Keratinocyte (primary cell): ENCODE measurements at regions not wholly inside any gene's neighbourhood (a gene's known extent, or its start where the extent isn't known, plus 50 kb on each side); places are given as distances from the start of the nearest gene placed in this dataset.

Source experiments
- DNase-seq: peaks from one replicate; pipeline ENCODE4 v3.0.0-alpha.2; 2011; ENCODE audit warnings: low read depth, missing footprints, low spot score
- FAIRE-seq: peaks from 2 replicates; lab custom pipeline; 2011; peaks lifted over from hg19 to GRCh38; lab: Jason Lieb, UNC
- H2AFZ ChIP-seq: 2 replicates; pipeline ENCODE4 v1.6.0; 2012; ENCODE audit warnings: low read length, control low read depth, inconsistent platforms; ENCODE audit not compliant: control insufficient read depth
- H3K27ac ChIP-seq: 2 replicates; pipeline ENCODE4 v1.5.1; 2011; ENCODE audit warnings: low read length; ENCODE audit not compliant: control insufficient read depth, insufficient read depth
- H3K27me3 ChIP-seq: 3 replicates; pipeline ENCODE4 v1.6.0; 2011; ENCODE audit warnings: low read length; ENCODE audit not compliant: control insufficient read depth, insufficient read depth; ENCODE audit errors: extremely low read depth
- H3K36me3 ChIP-seq, 2 experiments: 2 replicates in 1 of 2; 3 replicates in 1 of 2; pipeline ENCODE4 v1.5.1; 2011; ENCODE audit warnings: low read length in 2 of 2, mild to moderate bottlenecking in 1 of 2; ENCODE audit not compliant: control insufficient read depth in 2 of 2, insufficient read depth in 2 of 2; ENCODE audit errors: extremely low read depth in 1 of 2
- H3K4me1 ChIP-seq: 3 replicates; pipeline ENCODE4 v1.5.1; 2011; ENCODE audit warnings: low read length; ENCODE audit not compliant: control insufficient read depth, insufficient read depth; ENCODE audit errors: extremely low read depth
- H3K4me2 ChIP-seq: 3 replicates; pipeline ENCODE4 v1.6.0; 2011; ENCODE audit warnings: low read depth, low read length; ENCODE audit not compliant: control insufficient read depth, insufficient read depth; ENCODE audit errors: extremely low read depth
- H3K4me3 ChIP-seq, 3 experiments: fragments of 200-600 bp in 1 of 3; sonication (generic) in 1 of 3; 2 replicates in 2 of 3; 3 replicates in 1 of 3; pipeline ENCODE4 v1.5.1; 2011 to 2016; ENCODE audit warnings: low read length in 3 of 3, mild to moderate bottlenecking in 3 of 3, control low read depth in 2 of 3, inconsistent platforms in 1 of 3, low read depth in 1 of 3, mixed read lengths in 1 of 3, mixed run types in 1 of 3, moderate library complexity in 1 of 3; ENCODE audit not compliant: control insufficient read depth in 2 of 3, insufficient read depth in 2 of 3; ENCODE audit errors: extremely low read depth in 1 of 3
- H3K79me2 ChIP-seq: 2 replicates; pipeline ENCODE4 v1.6.0; 2012; ENCODE audit warnings: low read length; ENCODE audit not compliant: control insufficient read depth, insufficient read depth
- H3K9ac ChIP-seq: 3 replicates; pipeline ENCODE4 v1.6.0; 2011; ENCODE audit warnings: low read length; ENCODE audit not compliant: control insufficient read depth, insufficient read depth; ENCODE audit errors: extremely low read depth
- H3K9me1 ChIP-seq: 3 replicates; pipeline ENCODE4 v1.6.0; 2011; ENCODE audit warnings: low read length; ENCODE audit not compliant: control insufficient read depth, insufficient read depth; ENCODE audit errors: extremely low read depth
- H3K9me3 ChIP-seq: 2 replicates; pipeline ENCODE4 v1.5.1; 2012; ENCODE audit warnings: low read depth, low read length; ENCODE audit not compliant: control insufficient read depth
- H4K20me1 ChIP-seq: 3 replicates; pipeline ENCODE4 v1.6.0; 2011; ENCODE audit warnings: low read length; ENCODE audit not compliant: control insufficient read depth, insufficient read depth; ENCODE audit errors: extremely low read depth
- EZH2 ChIP-seq: IDR thresholded peaks from one replicate; pipeline ENCODE4 v1.6.1; 2012; ENCODE audit warnings: inconsistent platforms, mild to moderate bottlenecking, low read length, moderate library complexity
- dilution Hi-C: fragments of 300-500 bp; cut with MboI; formaldehyde crosslinking; loops from one replicate; pipeline ENCODE4 v1.7.0; 2020; ENCODE audit warnings: low sequenced_read_pairs; ENCODE audit not compliant: extremely low pct_ligation_motif_present
- TF ChIP-seq, protein P1 (sequence below), 3 experiments: IDR thresholded peaks in 1 of 3; conservative IDR thresholded peaks in 1 of 3; optimal IDR thresholded peaks in 1 of 3; 2 replicates in 2 of 3; 3 replicates in 1 of 3; pipeline versions ENCODE3 to v1.5.1; 2011; ENCODE audit warnings: low read length in 3 of 3, mild to moderate bottlenecking in 3 of 3, moderate library complexity in 2 of 3, control low read depth in 1 of 3, inconsistent platforms in 1 of 3; ENCODE audit not compliant: insufficient read depth in 2 of 3; ENCODE audit errors: extremely low read depth in 1 of 3

DNA sequence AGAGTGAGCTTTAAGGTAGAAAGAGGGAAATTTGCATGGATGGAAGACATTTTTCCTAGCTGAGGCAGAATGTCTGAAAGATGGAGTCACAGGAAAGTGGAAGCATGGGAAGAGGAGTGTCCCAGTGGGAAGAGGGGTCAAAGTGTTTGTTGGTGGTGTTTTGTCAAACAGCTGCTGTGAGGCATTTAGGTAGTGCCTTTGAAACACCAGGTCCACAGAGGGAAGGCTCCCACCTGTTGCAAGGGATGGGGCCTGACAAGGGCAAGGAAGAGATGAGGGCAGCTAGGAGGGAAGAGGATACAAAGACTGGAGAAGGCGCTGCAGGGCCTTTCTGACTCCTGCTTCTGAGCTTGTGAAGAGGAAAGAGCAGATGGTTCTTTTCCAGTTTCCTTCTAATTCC is 91.8 kb upstream of the CISTR start:
- no peak overlapping the region for H2AFZ ChIP-seq
- H3K4me3 ChIP-seq = no peak overlapping the region
- no peak overlapping the region for H3K27ac ChIP-seq
- H3K27me3 ChIP-seq = no peaks in the 10 kb centered on the region
- H3K36me3 ChIP-seq = no peaks in the 10 kb centered on the region
- no peaks in the 10 kb centered on the region for H3K9me1 ChIP-seq
- H3K4me2 ChIP-seq = no peak overlapping the region
- dilution Hi-C loops = no loop called here
- TF ChIP-seq, protein P1, sequence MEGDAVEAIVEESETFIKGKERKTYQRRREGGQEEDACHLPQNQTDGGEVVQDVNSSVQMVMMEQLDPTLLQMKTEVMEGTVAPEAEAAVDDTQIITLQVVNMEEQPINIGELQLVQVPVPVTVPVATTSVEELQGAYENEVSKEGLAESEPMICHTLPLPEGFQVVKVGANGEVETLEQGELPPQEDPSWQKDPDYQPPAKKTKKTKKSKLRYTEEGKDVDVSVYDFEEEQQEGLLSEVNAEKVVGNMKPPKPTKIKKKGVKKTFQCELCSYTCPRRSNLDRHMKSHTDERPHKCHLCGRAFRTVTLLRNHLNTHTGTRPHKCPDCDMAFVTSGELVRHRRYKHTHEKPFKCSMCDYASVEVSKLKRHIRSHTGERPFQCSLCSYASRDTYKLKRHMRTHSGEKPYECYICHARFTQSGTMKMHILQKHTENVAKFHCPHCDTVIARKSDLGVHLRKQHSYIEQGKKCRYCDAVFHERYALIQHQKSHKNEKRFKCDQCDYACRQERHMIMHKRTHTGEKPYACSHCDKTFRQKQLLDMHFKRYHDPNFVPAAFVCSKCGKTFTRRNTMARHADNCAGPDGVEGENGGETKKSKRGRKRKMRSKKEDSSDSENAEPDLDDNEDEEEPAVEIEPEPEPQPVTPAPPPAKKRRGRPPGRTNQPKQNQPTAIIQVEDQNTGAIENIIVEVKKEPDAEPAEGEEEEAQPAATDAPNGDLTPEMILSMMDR (optimal IDR thresholded peaks at IDR 0.05 in 1 of 3, IDR thresholded peaks at IDR 0.05 in 1 of 3, conservative IDR thresholded peaks at IDR 0.05 in 1 of 3; ENCODE audit: extremely low read depth in 1 of 3, insufficient read depth in 2 of 3, low read length in 3 of 3) = no peak
- no peak for TF ChIP-seq EZH2
- DNase-seq (no peak), FAIRE-seq (no peak)
- H3K4me1 ChIP-seq = peaks cover 40% of the 10 kb centered on the region
- H4K20me1 ChIP-seq = no peaks in the 10 kb centered on the region
- H3K79me2 ChIP-seq = no peaks in the 10 kb centered on the region
- H3K9me3 ChIP-seq = no peaks in the 10 kb centered on the region
- no peak overlapping the region for H3K9ac ChIP-seq

DNA sequence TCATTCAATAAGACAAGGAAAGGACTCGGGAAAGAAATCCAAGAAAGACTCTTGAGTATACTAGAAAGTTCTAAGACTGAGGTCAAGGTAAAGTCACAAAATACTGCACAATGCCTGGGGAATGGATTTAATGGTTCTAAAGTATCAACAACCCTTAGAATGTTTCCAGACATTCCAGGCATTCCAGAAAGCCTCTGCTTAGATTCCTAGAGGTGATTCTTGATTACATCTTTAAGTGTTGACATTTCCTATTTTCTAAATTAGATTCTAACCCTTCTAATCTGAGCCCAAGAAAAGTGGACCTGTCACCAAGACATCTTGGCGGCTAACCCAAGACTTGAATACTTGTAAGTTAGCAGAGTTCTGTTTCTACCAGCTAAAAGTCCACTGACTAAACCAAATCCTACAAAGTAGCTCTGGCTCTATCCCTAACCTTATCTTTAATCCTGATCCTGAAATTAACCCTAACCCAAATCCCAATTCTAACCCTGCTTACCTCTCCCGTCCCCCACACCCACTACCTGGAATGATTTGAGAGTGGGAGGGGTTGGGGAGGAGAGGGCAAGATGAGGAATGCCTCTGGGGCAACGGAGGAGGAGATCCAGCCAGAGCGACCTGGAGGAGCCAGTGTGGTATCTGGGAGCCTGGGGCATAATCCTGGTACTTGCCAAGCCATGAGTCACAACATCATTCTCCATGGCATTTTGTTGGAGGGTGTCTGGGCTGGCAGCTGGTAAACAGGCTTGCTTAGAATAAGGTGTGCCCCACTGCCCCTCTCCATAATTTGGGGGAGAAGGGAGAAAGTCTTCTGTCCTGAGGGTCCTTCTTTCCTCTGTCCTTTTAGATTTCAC is 93.4 kb upstream of the HOXC13 start:
- Histone ChIP-seq H3K36me3 (no peaks in the 10 kb centered on the region), H3K27me3 (no peaks in the 10 kb centered on the region), H3K9me3 (no peaks in the 10 kb centered on the region), H3K4me3 (peak overlapping the region in 1 of 3 experiments; percentile 40), H3K4me2 (peak overlapping the region; percentile 78), H3K4me1 (peaks cover 40% of the 10 kb centered on the region), H3K27ac (peak overlapping the region; percentile 28), H4K20me1 (no peaks in the 10 kb centered on the region), H3K9ac (no peak overlapping the region), H2AFZ (peak overlapping the region; percentile 15), H3K9me1 (no peaks in the 10 kb centered on the region), H3K79me2 (no peaks in the 10 kb centered on the region)
- FAIRE-seq (peak; percentile 95), DNase-seq (peak; percentile 96)
- dilution Hi-C loops = no loop called here
- no peak for TF ChIP-seq EZH2
- TF ChIP-seq, protein P1 (optimal IDR thresholded peaks at IDR 0.05 in 1 of 3, IDR thresholded peaks at IDR 0.05 in 1 of 3, conservative IDR thresholded peaks at IDR 0.05 in 1 of 3; ENCODE audit: extremely low read depth in 1 of 3, insufficient read depth in 2 of 3, low read length in 3 of 3) = no peak
